ENCODE measurements at regions not wholly inside any gene's neighbourhood (a gene's known extent, or its start where the extent isn't known, plus 50 kb on each side); places are given as distances from the start of the nearest gene placed in this dataset.

GRCh38 chrX:113892401-113892800, 691.5 kb upstream of the HTR2C start:
- Histone ChIP-seq H3K9ac (ENCODE audit: low read length) (no peak overlapping the region), H3K4me3 (ENCODE audit: low read length) (no peak overlapping the region), H3K27ac (ENCODE audit: low read length) (no peak overlapping the region), H3F3A (ENCODE audit: insufficient read depth, low read length, poor library complexity, severe bottlenecking) (no peaks in the 10 kb centered on the region), H3K9me3 (ENCODE audit: low read length) (no peaks in the 10 kb centered on the region), H3K79me2 (replicated peaks; ENCODE audit: insufficient read depth, low read length) (no peaks in the 10 kb centered on the region), H2AFZ (ENCODE audit: low read depth, low read length) (no peak overlapping the region), H4K20me1 (ENCODE audit: insufficient read depth) (no peaks in the 10 kb centered on the region), H3K27me3 (ENCODE audit: insufficient read depth, low read depth, low read length) (no peaks in the 10 kb centered on the region), H3K36me3 (ENCODE audit: insufficient read depth, low read length) (no peaks in the 10 kb centered on the region), H3K4me2 (ENCODE audit: low read length) (no peak overlapping the region), H3K9me2 (ENCODE audit: insufficient read depth, low read length) (no peaks in the 10 kb centered on the region)
- TF ChIP-seq SMC3 (conservative IDR thresholded peaks at IDR 0.05; ENCODE audit: poor library complexity): no peak
- TF ChIP-seq EZH2 (IDR thresholded peaks at IDR 0.05; ENCODE audit: borderline replicate concordance, insufficient read depth, low read length, poor library complexity, severe bottlenecking): no peak
- no peak for TF ChIP-seq REST (IDR thresholded peaks at IDR 0.05; ENCODE audit: borderline replicate concordance)
- no peak for TF ChIP-seq EP300 (conservative IDR thresholded peaks at IDR 0.05; ENCODE audit: poor library complexity, severe bottlenecking)
- no peak for TF ChIP-seq MXI1 (conservative IDR thresholded peaks at IDR 0.05; ENCODE audit: poor library complexity, severe bottlenecking)
- no peak for TF ChIP-seq RAD21 (conservative IDR thresholded peaks at IDR 0.05)
- TF ChIP-seq POLR2AphosphoS5 (IDR thresholded peaks at IDR 0.05): no peak
- no peak for TF ChIP-seq TAF1 (IDR thresholded peaks at IDR 0.05; ENCODE audit: low read depth)
- no peak for TF ChIP-seq CTCF (IDR thresholded peaks at IDR 0.05; ENCODE audit: poor library complexity, severe bottlenecking)

- H3K4me3 ChIP-seq (ENCODE audit: low read length): no peak overlapping the region
- no peak overlapping the region for H3K9ac ChIP-seq (ENCODE audit: low read length)
- no peaks in the 10 kb centered on the region for H3K9me3 ChIP-seq (ENCODE audit: low read length)
- no peaks in the 10 kb centered on the region for H3K9me2 ChIP-seq (ENCODE audit: insufficient read depth, low read length)
- H2AFZ ChIP-seq (ENCODE audit: low read depth, low read length): no peak overlapping the region
- H3K36me3 ChIP-seq (ENCODE audit: insufficient read depth, low read length): no peaks in the 10 kb centered on the region
- no peaks in the 10 kb centered on the region for H3K27me3 ChIP-seq (ENCODE audit: insufficient read depth, low read depth, low read length)
- TF ChIP-seq EZH2 (IDR thresholded peaks at IDR 0.05; ENCODE audit: borderline replicate concordance, insufficient read depth, low read length, poor library complexity, severe bottlenecking) (no peak), CTCF (IDR thresholded peaks at IDR 0.05; ENCODE audit: poor library complexity, severe bottlenecking) (no peak), EP300 (conservative IDR thresholded peaks at IDR 0.05; ENCODE audit: poor library complexity, severe bottlenecking) (no peak), REST (IDR thresholded peaks at IDR 0.05; ENCODE audit: borderline replicate concordance) (no peak), MXI1 (conservative IDR thresholded peaks at IDR 0.05; ENCODE audit: poor library complexity, severe bottlenecking) (no peak), SMC3 (conservative IDR thresholded peaks at IDR 0.05; ENCODE audit: poor library complexity) (no peak), RAD21 (conservative IDR thresholded peaks at IDR 0.05) (no peak), POLR2AphosphoS5 (IDR thresholded peaks at IDR 0.05) (no peak), TAF1 (IDR thresholded peaks at IDR 0.05; ENCODE audit: low read depth) (no peak)
- H4K20me1 ChIP-seq (ENCODE audit: insufficient read depth): no peaks in the 10 kb centered on the region
- no peak overlapping the region for H3K27ac ChIP-seq (ENCODE audit: low read length)
- no peaks in the 10 kb centered on the region for H3F3A ChIP-seq (ENCODE audit: insufficient read depth, low read length, poor library complexity, severe bottlenecking)
- H3K4me2 ChIP-seq (ENCODE audit: low read length): no peak overlapping the region
- no peaks in the 10 kb centered on the region for H3K79me2 ChIP-seq (replicated peaks; ENCODE audit: insufficient read depth, low read length)
Observed at GRCh38 chrX:113873056-113873455, 710.8 kb upstream of the HTR2C start.
